ENCODE measurements at regions not wholly inside any gene's neighbourhood (a gene's known extent, or its start where the extent isn't known, plus 50 kb on each side); places are given as distances from the start of the nearest gene placed in this dataset.

- no peak overlapping the region for H3K4me3 Mint-ChIP-seq
- H3K4me1 Mint-ChIP-seq, result peaks cover 28% of the 10 kb centered on the region
- DNase-seq, result no peak
- no peaks in the 10 kb centered on the region for H3K9me3 Mint-ChIP-seq
- H3K27ac Mint-ChIP-seq, result no peak overlapping the region
- no peak for TF ChIP-seq CTCF (IDR thresholded peaks at IDR 0.05)
- H3K27me3 Mint-ChIP-seq (ENCODE audit: low read depth, poor library complexity), result peaks cover 3% of the 10 kb centered on the region
- H3K36me3 Mint-ChIP-seq (ENCODE audit: low read depth), result no peaks in the 10 kb centered on the region
Measured at GRCh38 chr9:89872913-89873707, 268.3 kb downstream of the GADD45G start.

- no peak for DNase-seq
- Mint-ChIP-seq H3K27ac (no peak overlapping the region), H3K4me1 (peaks cover 34% of the 10 kb centered on the region), H3K27me3 (ENCODE audit: low read depth, poor library complexity) (peaks cover 3% of the 10 kb centered on the region), H3K36me3 (ENCODE audit: low read depth) (no peaks in the 10 kb centered on the region), H3K9me3 (no peaks in the 10 kb centered on the region), H3K4me3 (no peak overlapping the region)
- no peak for TF ChIP-seq CTCF (IDR thresholded peaks at IDR 0.05)
Measured at GRCh38 chr9:89873801-89874200, 269.0 kb downstream of the GADD45G start.

GRCh38 chr9:89874351-89875321 is 269.8 kb downstream of the GADD45G start:
- Mint-ChIP-seq H3K27me3 (ENCODE audit: low read depth, poor library complexity) (peaks cover 3% of the 10 kb centered on the region), H3K9me3 (no peaks in the 10 kb centered on the region), H3K27ac (no peak overlapping the region), H3K36me3 (ENCODE audit: low read depth) (no peaks in the 10 kb centered on the region), H3K4me3 (no peak overlapping the region), H3K4me1 (peaks cover 34% of the 10 kb centered on the region)
- no peak for TF ChIP-seq CTCF (IDR thresholded peaks at IDR 0.05)
- no peak for DNase-seq

- no peaks in the 10 kb centered on the region for H3K9me3 Mint-ChIP-seq
- H3K27me3 Mint-ChIP-seq (ENCODE audit: low read depth, poor library complexity), result peaks cover 3% of the 10 kb centered on the region
Measured at GRCh38 chr9:89877051-89878002, 272.5 kb downstream of the GADD45G start.

More at GRCh38 chr9:89877051-89878002, 272.5 kb downstream of the GADD45G start:
- H3K27ac Mint-ChIP-seq, result no peak overlapping the region
- DNase-seq, result no peak
- peaks cover 27% of the 10 kb centered on the region for H3K4me1 Mint-ChIP-seq
- no peaks in the 10 kb centered on the region for H3K36me3 Mint-ChIP-seq (ENCODE audit: low read depth)
- no peak for TF ChIP-seq CTCF (IDR thresholded peaks at IDR 0.05)
- no peak overlapping the region for H3K4me3 Mint-ChIP-seq
